ENCODE measurements at regions not wholly inside any gene's neighbourhood (a gene's known extent, or its start where the extent isn't known, plus 50 kb on each side); places are given as distances from the start of the nearest gene placed in this dataset.

DNA sequence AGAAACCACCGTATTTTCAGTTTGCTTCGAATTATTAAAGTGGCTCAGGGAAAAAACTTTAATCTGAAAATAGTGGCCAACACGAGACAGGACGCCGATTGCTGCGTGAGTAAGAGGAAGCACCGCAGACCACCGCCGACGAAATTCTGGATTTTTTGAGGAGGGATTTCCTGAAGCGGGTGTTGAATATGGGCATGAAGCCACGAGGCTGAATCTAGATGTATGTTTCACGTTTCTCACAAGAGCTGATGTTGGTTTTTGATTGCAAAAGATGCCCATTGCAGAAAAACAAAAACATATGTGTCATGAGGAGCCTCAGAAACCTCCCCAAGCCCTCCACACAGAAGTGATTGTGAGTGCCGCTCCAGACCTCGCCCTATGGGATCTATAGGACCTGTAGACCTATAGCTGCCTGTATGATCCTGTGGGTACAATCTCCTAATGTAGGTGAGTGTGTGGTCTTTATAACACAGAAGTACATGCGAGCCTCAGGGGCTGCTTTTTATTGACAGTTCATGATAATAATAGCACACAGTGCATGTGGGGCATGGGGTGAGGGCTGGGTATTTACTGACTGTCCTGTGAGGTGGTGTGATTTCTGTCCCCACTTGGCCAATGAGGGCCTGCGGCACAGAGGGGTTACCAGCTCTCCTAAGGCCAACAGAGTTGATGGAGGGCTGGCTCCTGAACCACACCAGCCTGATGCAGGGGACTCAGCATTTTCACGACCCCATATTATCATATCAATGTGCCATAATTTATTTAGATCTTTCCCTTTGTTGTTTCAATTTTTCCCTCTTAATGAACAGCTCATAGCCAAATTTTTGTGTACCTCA lies 243.9 kb downstream of the DLL1 start:
- Histone ChIP-seq H3K4me1 (replicated peaks in 1 of 4; ENCODE audit: control insufficient read depth in 3 of 4, insufficient read depth in 4 of 4, low read length in 3 of 4) (no peaks in the 10 kb centered on the region), H3K18ac (ENCODE audit: extremely low read depth, low read length) (no peak overlapping the region), H3K27ac (ENCODE audit: low read depth, low read length) (no peak overlapping the region), H3K79me2 (ENCODE audit: control insufficient read depth in 1 of 2, insufficient read depth in 2 of 2, low read length in 2 of 2) (no peaks in the 10 kb centered on the region), H3K9me3 (ENCODE audit: insufficient read depth in 2 of 2, low read depth in 1 of 2, low read length in 1 of 2) (no peaks in the 10 kb centered on the region), H2AK5ac (ENCODE audit: low read depth, low read length) (no peak overlapping the region), H3K56ac (replicated peaks; ENCODE audit: insufficient read length, low read depth, low read length) (no peak overlapping the region), H3K23ac (ENCODE audit: insufficient read length) (no peak overlapping the region), H2BK15ac (ENCODE audit: low read length) (no peak overlapping the region), H2BK12ac (ENCODE audit: low read depth, low read length) (no peak overlapping the region), H2BK120ac (replicated peaks; ENCODE audit: low read depth, low read length) (no peak overlapping the region), H3K14ac (ENCODE audit: insufficient read length) (no peak overlapping the region), H4K20me1 (replicated peaks in 1 of 2; ENCODE audit: control insufficient read depth in 1 of 2, insufficient read depth in 2 of 2, low read length in 2 of 2) (no peaks in the 10 kb centered on the region), H3K4me3 (ENCODE audit: extremely low read depth in 1 of 4, insufficient read depth in 2 of 4, low read depth in 3 of 4, low read length in 4 of 4) (no peak overlapping the region), H3K27me3 (replicated peaks in 1 of 4; ENCODE audit: control insufficient read depth in 3 of 4, extremely low read depth in 1 of 4, insufficient read depth in 3 of 4, low read length in 3 of 4) (no peaks in the 10 kb centered on the region), H3K4ac (replicated peaks; ENCODE audit: insufficient read length, low read depth, low read length) (no peak overlapping the region), H3K4me2 (ENCODE audit: insufficient read depth in 1 of 2, low read depth in 2 of 2, low read length in 2 of 2) (no peak overlapping the region), H4K8ac (ENCODE audit: extremely low read depth, insufficient read depth, low read length) (no peak overlapping the region), H4K91ac (replicated peaks; ENCODE audit: insufficient read length, low read length) (no peak overlapping the region), H3K9ac (replicated peaks in 1 of 4; ENCODE audit: extremely low read depth in 1 of 4, low read depth in 3 of 4, low read length in 3 of 4) (no peak overlapping the region), H2BK5ac (ENCODE audit: low read depth, low read length) (no peak overlapping the region), H2BK20ac (ENCODE audit: low read length) (no peak overlapping the region), H3K23me2 (ENCODE audit: low read depth, low read length) (no peaks in the 10 kb centered on the region), H3K79me1 (ENCODE audit: low read depth, low read length) (no peaks in the 10 kb centered on the region), H2AFZ (ENCODE audit: low read length) (no peak overlapping the region), H3K36me3 (ENCODE audit: control insufficient read depth in 2 of 4, insufficient read depth in 4 of 4, low read length in 3 of 4) (no peaks in the 10 kb centered on the region), H4K5ac (ENCODE audit: insufficient read length, low read depth, low read length) (no peak overlapping the region)
- no peak for FAIRE-seq
- CTCF ChIA-PET (ENCODE audit: partially characterized antibody), result interaction anchor here (0.6 kb wide), 1 partner anchor 286 kb away, joined by 3 read pairs; no protein-coding TSS in a partner anchor
- POLR2A ChIA-PET (ENCODE audit: partially characterized antibody), result no interaction called here
- WGBS, 2 experiments (ENCODE audit: extremely low coverage in 1 of 2, insufficient coverage in 1 of 2, insufficient read length in 1 of 2, insufficient replicate concordance in 2 of 2, low coverage in 1 of 2, low lambda C conversion rate in 2 of 2, missing lambda C conversion rate in 1 of 2), result 87% methylated on average over 18 of the region's 18 CpGs; no CpG with 5 or more reads in 1 of the 2 experiments
- DNase-seq (ENCODE audit: low read depth in 1 of 2, low spot score in 2 of 2), result no peak
- no peak for TF ChIP-seq ZNF274 (IDR thresholded peaks at IDR 0.05; ENCODE audit: borderline replicate concordance, extremely low read depth, low read length)
- no peak for TF ChIP-seq CBX5 (IDR thresholded peaks at IDR 0.05; ENCODE audit: low read depth, low read length)
- TF ChIP-seq ASH2L (IDR thresholded peaks at IDR 0.05; ENCODE audit: low read length), result no peak
- TF ChIP-seq NANOG (IDR thresholded peaks at IDR 0.05; ENCODE audit: insufficient read depth, low read depth, low read length, poor library complexity, severe bottlenecking), result no peak
- TF ChIP-seq JUND (IDR thresholded peaks at IDR 0.05; ENCODE audit: low read length), result no peak
- TF ChIP-seq EZH2 (IDR thresholded peaks at IDR 0.05; ENCODE audit: low read depth, low read length, severe bottlenecking), result no peak
- no peak for TF ChIP-seq POLR2A (IDR thresholded peaks at IDR 0.05; ENCODE audit: control extremely low read depth in 1 of 2, low read depth in 2 of 2, low read length in 2 of 2)

Measured in H1 (cell line).